ENCODE measurements at regions not wholly inside any gene's neighbourhood (a gene's known extent, or its start where the extent isn't known, plus 50 kb on each side); places are given as distances from the start of the nearest gene placed in this dataset.

GRCh38 chr11:104522123-104522522 is 358.2 kb upstream of the PDGFD start:
- no peak for DNase-seq

- DNase-seq: no peak
These were observed 346.2 kb upstream of the PDGFD start for GRCh38 chr11:104510169-104510568.

DNA sequence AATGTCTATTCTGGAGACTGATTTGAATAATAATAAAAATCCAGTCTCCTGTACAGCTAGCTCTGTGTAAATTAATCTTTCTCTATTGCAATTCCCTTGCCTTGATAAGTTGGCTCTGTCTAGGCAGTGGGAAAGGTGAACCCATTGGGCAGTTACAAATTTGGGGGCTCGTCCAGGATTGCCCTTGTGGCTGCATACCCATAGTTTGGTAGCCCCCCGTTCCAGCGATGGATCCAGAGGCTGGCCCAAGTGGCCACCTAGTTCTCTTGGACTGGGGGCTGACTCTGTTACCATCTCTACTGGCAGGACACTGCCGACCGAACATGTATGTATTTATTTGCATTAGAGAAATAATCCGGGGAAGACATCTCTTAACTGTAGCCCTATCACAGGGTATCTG is 326.2 kb upstream of the PDGFD start:
- DNase-seq: no peak

- no peak for DNase-seq
These were observed 324.6 kb upstream of the PDGFD start for GRCh38 chr11:104488561-104488960.

DNA sequence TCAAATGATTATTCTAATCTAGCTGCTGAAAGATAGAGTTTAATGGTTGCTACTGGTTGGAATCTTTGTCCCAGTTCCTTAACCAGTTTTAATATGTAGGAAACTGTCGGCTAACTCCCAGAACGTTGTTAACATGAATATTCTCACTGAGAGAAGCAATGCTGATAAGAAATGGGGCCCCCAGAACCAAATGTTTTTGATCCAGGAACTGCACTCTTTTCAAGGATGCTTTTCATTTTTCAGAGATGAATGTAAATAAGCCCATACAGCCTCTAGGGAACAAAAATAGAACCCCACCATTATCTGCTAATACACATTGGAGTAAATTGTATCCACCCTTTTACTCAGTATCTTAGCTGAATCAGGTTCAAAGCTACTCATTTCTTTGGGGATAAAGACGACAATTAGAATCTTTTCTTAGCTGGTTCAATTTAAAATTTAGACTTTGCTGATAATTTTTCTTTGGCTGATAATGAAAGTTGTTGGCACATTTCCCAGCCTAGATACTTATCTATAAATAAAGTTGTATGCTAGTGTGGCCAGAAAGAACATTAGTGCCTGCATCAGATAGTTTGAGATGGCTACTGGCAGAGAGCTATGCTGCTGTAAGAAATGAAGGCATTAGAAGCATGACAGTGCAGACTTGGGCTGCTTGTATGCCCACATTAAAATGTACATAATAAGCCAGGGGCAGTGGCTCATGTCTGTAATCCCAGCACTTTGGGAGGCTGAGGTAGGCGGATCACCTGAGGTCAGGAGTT is 323.3 kb upstream of the PDGFD start:
- DNase-seq: no peak

DNA sequence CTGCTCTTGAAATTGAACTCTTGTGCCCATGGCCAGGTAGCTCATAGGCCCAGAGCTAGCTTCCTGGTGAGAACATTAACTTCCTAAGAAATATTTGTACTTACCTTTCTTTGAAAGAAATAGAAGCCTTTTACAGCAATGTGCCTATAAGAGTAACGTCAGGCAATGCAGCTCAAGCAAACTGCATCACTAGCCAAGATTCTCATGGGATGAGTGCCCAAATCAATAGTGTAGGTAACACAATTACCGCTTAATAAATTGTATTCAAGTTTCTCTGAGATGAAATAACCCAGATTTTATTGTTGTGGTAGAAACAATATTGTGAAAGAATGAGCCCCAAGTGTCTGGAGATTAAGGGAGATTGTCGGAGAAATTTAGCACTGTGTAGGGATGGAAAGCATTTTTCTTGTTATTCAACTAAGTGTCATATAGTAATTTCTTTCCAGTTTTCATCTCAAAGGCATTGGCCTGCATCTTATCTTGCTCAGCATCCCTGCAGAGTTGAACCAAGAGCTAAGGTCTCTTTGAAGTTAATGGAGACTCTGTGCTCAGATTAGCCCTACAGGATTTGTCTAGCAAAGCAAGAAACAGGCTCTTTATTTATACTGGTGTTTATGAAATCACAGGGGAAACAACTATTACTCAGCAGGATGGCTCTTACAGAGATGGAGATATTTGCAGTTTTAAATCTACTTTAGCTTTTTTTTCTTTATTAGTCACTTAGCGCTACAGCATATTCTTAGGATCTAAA is 321.0 kb upstream of the PDGFD start:
- no peak for DNase-seq

GRCh38 chr11:104476898-104477297 is 313.0 kb upstream of the PDGFD start:
- DNase-seq: no peak

DNA sequence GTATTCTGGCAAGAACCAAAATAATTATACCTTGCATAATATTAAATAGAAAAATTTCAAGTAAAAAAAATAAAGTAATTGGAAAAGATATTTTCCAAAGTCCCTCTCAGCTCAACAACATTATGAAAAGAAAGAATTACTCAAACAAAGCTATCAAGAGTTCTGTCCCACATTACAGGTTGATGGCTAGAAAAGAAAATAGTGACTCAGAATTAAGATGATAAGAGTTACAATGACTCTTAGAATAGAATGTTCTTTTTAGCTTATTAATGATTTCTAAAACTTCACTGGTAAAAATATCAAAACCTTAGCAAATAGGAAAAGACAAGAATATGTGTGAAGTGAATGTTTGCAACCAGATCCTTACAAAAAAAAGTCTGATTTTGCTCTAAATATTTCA is 312.5 kb upstream of the PDGFD start:
- no peak for DNase-seq

- DNase-seq: no peak
These were observed 303.5 kb upstream of the PDGFD start for GRCh38 chr11:104467404-104467803.

- DNase-seq: no peak
These were observed 301.4 kb upstream of the PDGFD start for GRCh38 chr11:104465321-104465720.

- DNase-seq: no peak
These were observed 300.7 kb upstream of the PDGFD start for GRCh38 chr11:104464691-104465090.

DNA sequence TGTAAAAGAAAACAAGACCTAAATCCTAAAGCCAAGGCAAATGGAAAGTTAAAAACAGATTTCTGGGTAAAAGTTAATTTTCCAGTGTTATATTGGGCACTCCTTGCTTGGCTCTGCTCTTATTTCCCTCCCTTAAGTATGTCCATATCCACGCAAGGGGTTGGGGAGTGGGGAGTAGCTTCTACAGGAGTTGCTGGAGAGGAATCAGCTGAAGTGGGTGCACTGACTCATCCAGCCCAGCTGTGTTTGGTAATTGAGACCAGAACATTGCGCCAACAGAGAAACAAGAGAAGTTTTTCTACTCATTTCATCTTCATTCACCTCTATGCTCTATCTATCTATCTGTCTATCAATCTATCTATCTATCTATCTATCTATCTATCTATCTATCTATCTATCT is 298.4 kb upstream of the PDGFD start:
- peak; percentile 9 for DNase-seq

- DNase-seq: no peak
These were observed 287.4 kb upstream of the PDGFD start for GRCh38 chr11:104451197-104451893.

GRCh38 chr11:104443387-104443786 is 279.4 kb upstream of the PDGFD start:
- DNase-seq: no peak

DNA sequence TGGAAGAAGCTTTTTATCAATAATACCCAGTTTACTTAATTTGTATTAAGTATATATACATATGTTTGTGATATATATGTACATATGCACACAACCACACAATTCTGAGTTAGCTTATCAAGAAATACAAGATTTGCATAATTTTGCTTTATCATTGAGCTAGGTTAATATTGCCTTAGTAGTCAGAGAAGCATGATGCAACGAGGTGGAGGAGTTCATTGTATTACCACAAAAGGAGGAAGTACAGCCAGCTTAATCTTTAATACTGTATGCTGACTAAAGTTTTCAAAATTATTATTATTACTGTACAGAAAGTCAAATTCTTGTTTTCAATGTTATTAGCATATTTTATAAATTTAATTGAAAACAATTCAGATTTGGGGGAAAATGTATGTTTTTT is 278.4 kb upstream of the PDGFD start:
- DNase-seq: no peak

- no peak for DNase-seq
These were observed 271.5 kb upstream of the PDGFD start for GRCh38 chr11:104435494-104435893.

DNA sequence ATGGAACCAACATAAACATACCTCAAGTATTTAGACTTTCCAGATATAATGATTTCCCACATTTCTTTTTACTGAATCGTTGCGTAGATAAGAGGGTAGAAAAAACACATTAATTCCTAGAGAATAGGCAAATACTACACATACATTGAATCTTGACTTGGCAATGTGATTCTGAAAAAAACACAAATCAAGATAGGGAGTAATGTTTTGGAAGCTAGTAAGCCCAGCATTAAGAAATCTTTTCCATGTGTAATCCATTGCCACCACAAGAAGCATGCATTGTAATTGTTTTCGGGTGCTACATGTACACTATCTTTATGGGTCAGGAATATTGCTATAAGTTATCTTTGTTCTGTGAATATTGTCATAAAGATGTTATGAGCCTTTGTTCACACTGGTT is 269.8 kb upstream of the PDGFD start:
- DNase-seq: no peak

GRCh38 chr11:104432981-104433380 is 269.0 kb upstream of the PDGFD start:
- no peak for DNase-seq

DNA sequence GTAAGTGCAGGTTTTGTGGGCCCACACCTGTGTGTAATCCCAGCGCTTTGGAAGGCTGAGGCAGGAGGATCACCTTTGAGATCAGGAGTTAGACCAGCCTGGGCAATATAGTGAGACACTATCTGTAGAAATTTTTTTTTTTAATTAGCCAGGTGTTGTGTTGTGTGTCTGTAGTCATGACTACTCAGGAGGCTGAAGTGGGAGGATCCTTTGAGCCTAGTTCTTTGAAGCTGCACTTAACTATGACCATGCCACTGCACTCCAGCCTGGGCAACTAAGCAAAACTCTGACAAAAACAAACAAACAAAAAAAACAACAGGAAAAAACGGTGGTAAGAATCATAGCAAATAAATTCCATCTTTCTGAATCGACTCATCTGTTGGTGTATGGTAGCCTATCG is 268.6 kb upstream of the PDGFD start:
- no peak for DNase-seq

GRCh38 chr11:104422324-104422944 is 258.5 kb upstream of the PDGFD start:
- DNase-seq: no peak

- no peak for DNase-seq
These were observed 246.4 kb upstream of the PDGFD start for GRCh38 chr11:104410336-104410735.

- no peak for DNase-seq
These were observed 244.7 kb upstream of the PDGFD start for GRCh38 chr11:104408630-104409029.

- no peak for DNase-seq
These were observed 241.3 kb upstream of the PDGFD start for GRCh38 chr11:104405277-104405676.
